HG03565 (cell line): ENCODE measurements at regions not wholly inside any gene's neighbourhood (a gene's known extent, or its start where the extent isn't known, plus 50 kb on each side); places are given as distances from the start of the nearest gene placed in this dataset.

ENCODE experiments used
- ATAC-seq: cut with Tn5 transposase; IDR thresholded peaks from one replicate; pipeline ENCODE4 v1.9.1; 2021; ENCODE audit warnings: mild to moderate bottlenecking, moderate library complexity; ENCODE audit not compliant: unreplicated experiment

- ATAC-seq = no peak
Measured at GRCh38 chr2:204223544-204223943, 287.0 kb downstream of the ICOS start.

- no peak for ATAC-seq
Measured at GRCh38 chr2:204225671-204226073, 289.1 kb downstream of the ICOS start.

GRCh38 chr2:204226305-204226880 lies 289.8 kb downstream of the ICOS start:
- no peak for ATAC-seq

- ATAC-seq = no peak
Measured at GRCh38 chr2:204228169-204228886, 291.8 kb downstream of the ICOS start.

DNA sequence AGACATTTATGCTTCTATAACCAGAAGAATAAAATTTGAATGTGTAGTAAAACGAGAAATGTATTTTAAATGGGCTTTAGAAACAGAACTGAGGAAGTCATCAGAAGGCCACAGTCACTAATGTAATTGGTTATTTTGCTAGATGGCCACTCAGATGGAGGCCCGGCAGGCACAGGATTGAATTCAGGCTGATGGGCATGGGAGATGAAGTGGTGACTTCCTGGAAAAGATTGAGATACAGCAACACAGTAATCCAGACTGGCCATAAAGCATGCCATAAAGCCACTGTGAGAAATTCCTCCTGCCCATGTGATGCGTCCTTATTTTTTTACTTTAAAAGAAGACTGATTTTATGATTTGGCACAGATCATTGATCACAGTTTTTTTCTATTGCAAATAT lies 297.7 kb downstream of the ICOS start:
- no peak for ATAC-seq

- no peak for ATAC-seq
Measured at GRCh38 chr2:204234879-204235278, 298.3 kb downstream of the ICOS start.

- no peak for ATAC-seq
Measured at GRCh38 chr2:204237416-204237815, 300.9 kb downstream of the ICOS start.

DNA sequence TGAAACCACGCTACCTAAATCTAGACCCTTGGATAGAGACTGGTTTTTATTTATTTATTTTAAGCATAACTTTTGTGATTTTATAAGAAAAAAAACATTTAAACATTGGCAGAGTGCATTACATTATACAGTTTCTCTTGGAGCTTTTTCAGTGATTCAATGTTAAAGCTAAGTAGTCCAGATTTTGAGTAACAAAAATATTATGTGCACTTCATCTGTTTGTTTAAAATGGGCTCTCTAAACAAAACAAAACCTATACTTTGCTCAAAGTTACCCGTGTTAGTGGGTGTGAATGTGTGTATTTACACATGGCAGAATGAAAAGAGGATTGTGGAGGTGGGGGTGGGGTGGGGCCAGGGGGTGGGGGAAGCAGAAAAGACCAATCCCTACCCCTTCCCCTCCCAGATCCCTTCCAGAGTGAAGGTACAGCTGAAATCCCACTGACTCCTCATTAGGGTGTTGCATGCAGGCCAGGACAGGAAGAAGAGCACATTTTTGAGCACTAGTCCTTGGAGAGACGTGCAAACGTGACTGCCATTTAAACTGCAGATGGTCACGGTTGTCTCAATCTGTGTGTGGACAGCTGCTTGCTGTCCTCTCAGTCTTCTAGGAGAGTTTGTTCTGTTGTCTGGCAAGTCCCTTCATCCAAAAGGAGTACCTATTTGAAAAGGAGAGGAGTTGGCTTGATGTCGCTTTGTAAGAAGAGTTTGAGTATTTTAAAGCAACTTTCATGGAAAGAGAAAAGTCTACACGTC lies 303.0 kb downstream of the ICOS start:
- no peak for ATAC-seq

GRCh38 chr2:204240961-204241360 lies 304.3 kb upstream of the PARD3B start:
- ATAC-seq = no peak

DNA sequence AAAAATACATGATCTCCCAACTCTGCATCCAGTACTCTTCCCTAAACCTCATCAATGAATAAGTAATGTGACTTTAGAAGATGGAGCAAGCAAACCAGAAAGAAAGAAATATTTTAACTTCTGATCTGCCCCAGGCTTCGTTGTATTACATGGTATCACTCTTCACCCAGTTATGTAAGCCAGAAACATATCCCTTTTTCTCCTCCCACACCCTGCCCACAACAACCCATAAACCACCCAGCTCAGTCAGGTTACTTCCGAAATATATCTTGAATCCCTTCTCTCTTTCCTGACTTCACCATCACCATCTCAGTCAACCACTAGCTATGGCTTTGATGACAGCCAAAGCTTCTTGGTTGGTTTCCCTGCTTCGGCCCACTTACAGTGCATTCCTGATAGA lies 295.8 kb upstream of the PARD3B start:
- ATAC-seq = no peak

DNA sequence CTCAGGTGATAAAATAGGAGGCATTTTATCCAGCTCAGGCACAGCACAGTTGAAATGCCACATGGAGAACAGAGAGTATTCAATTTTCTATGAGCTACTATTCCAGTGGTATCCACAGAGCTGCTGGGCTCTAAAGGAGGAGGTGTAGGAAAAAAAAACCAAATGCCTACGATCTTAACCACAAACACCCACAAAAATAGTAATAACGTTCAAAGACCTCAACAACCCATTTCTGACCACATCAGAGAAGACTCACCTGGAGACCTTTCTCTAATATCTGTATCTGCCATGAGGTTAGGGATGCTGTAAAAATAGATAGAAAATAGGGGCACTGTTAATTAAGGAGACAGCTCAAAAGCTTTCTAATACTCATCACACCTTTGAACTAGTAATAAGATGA lies 294.6 kb upstream of the PARD3B start:
- ATAC-seq = no peak

GRCh38 chr2:204251158-204251997 lies 293.9 kb upstream of the PARD3B start:
- ATAC-seq = no peak

GRCh38 chr2:204251998-204252376 lies 293.3 kb upstream of the PARD3B start:
- ATAC-seq = no peak

GRCh38 chr2:204255071-204255470 lies 290.2 kb upstream of the PARD3B start:
- no peak for ATAC-seq

DNA sequence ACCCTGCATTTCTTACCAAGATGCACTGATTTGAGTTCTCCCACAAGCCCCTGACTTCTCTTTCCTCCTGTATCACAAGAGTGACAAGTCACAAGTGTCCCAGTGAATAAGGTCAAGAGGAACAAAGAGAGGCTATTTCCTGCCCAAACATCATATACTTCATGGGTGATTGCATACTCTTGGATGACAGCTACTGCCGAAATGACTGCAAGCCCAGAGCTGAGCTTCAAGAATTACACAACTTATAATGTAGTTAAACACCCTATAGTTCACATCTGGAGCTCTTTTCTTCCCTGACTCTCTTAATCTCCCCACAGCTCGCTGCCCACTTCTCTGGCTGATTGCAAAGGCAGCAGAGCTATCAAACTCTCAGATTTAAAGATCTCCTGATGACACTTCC lies 289.7 kb upstream of the PARD3B start:
- ATAC-seq = no peak

GRCh38 chr2:204257781-204258180 lies 287.5 kb upstream of the PARD3B start:
- no peak for ATAC-seq

DNA sequence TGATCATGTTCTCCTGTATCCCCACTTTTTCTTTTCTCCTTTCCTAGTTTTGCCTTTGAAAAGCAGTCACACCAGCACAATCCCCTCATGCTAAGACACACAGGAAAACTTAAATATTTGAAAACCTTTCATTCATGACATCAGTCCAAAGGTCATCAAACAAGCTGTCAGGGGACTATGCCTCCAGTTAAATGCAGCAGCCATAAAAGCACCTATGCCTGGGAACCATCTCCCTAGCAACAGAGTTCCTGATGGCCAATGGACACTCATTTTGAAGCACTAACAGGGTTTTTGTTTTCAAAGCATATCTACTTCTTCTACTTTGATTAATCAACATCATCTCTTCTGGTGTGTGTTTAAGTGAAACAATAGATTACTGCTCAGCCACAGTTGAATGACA lies 286.4 kb upstream of the PARD3B start:
- ATAC-seq = no peak

DNA sequence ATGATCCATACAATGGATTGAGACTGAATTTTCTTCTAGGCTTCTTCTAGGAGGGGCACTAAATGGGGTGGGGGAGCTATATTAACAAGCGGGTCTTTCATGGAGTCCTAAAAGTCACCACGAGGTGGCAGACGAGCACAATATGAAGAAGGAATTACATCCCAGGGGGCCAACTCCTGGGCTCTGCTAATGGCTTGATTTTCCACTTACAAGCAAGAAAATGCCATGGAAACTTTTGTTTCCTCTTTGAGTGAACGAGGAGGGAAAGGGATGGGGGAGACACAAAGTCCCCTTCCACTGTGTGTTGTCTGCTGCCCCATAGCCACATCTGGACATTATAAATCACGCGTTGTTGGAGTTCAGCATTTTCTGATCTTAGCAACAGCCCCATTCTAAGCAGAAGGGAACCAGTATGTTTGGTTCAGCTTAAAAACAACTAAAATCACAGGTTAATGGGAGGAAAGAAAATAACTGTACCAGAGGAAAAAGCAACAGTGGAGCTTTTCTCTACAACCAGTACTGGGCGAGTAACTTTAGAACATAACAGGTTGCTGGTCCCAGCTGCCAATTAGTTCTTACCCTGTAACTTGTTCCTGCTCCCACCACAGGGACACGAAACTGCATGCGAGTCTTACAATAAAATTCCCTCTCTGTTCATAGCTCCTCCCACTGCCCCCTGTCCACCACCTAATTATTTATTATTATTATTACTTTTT lies 285.0 kb upstream of the PARD3B start:
- peak; percentile 70 for ATAC-seq

DNA sequence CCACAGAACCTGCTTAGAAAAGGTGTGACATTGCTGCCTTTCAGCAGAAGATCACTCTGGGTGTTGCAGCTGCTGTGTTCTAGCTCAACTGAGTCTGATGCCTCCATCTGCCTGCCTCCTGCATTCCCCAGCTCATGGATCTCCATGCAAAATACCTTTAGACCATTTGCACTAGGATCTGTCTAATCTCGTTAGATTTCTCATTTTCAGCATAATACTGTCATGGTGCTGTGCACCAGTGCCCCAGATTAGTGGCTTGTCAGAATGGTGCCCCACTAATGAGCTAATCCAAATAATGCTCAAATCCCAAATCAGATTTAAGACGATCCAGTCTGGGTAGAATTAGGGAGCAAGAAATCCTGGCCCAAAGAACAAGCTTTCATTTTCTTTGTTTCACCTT lies 284.4 kb upstream of the PARD3B start:
- ATAC-seq = no peak

DNA sequence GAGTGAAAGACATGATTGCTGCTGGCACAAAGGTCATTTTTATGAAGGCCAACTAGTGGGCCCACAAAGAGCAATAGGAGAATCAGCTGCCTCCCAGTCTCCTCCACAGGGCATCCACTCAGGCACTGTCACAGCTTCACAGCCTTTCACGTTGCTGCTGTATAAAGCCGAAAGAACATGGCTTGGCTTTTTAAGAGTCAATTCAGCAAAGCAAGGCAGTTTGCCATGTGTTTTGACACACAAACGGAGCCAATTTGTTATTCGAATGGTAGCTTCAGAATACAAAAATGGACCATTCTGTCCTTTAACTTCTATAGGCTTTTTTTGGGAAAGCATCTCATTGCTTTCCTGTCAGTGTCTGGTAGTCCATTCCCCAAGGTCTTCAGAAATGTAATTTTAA lies 283.4 kb upstream of the PARD3B start:
- no peak for ATAC-seq

DNA sequence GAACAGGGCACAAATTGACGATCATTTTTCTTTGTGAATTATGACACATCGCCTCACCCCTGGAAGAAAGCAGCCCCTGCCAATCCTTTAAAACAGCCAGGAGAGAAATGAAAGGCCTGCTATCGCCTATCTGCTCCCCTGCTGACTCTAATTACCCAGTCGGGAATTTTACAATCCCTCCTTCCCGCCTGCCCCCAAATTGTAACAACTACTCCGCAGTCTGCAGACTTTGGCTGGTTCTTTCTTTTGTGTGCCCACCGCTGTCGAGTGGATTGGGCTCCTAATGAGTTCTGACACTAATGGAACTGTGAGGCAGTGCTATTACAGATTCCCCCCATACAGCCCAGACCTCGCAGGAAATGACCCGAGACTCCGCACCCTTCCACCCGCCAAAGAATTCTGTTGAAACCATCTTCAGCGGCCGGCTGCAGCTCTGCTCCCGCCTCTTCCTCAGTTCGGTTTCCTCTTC lies 281.2 kb upstream of the PARD3B start:
- no peak for ATAC-seq
